HG03060 (cell line): ENCODE measurements at regions not wholly inside any gene's neighbourhood (a gene's known extent, or its start where the extent isn't known, plus 50 kb on each side); places are given as distances from the start of the nearest gene placed in this dataset.

ENCODE experiments used
- ATAC-seq: cut with Tn5 transposase; IDR thresholded peaks from one replicate; pipeline ENCODE4 v1.9.1; 2021; ENCODE audit warnings: low read depth, moderate number of reproducible peaks; ENCODE audit not compliant: unreplicated experiment

DNA sequence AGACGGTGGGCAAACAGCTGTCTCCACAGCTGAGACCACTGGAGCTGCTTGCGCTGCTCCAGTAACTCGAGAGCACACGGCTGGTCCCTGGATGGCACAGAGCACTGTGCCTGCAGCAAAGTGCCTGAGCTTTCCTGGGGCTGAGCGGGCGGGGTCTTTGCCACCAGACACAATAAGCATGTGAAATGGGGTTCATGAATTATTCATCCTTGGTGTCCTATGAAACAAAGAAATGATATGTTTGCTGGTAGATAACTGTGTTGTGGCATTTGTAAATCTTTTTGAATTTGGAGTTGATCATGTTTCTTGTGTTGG is 151.7 kb upstream of the MPDZ start:
- ATAC-seq = no peak

DNA sequence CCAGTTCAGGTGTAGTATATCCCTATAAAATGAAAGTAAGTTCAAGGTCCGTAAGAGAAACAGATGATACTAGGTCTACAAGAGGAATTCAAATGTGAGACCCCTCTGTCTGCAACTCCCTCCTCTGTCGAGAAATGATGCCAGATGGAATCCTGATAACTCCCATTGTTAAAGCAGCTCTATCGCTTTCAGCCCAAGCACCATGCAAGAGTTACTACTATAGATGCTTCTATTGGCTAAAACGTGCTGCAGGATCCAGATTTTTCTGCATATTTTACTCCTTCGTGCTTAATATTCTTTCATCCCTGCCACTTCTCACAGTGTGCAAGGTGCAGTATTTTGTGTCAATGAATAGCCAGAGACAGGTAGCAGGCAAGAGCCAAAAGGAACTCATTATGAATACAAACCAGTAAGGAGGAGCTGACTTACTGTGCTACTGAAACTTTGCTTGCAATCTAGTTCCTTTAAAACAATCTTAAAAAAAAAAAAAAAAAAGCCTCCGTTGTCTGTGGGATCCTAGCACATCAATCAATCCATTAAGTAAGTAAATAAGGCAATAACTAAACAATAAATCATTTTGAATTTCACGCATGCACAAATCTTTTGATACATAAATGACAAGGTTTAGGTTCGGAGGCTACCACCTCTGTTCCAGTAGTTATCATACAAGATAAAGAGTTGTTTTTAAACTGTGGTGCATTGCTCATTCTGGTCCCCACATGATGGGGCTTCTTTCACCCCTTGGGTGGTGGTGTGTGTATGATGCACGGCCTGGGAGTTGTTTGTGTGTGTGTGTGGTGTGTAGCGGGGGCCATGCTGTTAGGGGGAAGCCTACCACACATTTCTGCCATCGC is 151.1 kb upstream of the MPDZ start:
- ATAC-seq = no peak

DNA sequence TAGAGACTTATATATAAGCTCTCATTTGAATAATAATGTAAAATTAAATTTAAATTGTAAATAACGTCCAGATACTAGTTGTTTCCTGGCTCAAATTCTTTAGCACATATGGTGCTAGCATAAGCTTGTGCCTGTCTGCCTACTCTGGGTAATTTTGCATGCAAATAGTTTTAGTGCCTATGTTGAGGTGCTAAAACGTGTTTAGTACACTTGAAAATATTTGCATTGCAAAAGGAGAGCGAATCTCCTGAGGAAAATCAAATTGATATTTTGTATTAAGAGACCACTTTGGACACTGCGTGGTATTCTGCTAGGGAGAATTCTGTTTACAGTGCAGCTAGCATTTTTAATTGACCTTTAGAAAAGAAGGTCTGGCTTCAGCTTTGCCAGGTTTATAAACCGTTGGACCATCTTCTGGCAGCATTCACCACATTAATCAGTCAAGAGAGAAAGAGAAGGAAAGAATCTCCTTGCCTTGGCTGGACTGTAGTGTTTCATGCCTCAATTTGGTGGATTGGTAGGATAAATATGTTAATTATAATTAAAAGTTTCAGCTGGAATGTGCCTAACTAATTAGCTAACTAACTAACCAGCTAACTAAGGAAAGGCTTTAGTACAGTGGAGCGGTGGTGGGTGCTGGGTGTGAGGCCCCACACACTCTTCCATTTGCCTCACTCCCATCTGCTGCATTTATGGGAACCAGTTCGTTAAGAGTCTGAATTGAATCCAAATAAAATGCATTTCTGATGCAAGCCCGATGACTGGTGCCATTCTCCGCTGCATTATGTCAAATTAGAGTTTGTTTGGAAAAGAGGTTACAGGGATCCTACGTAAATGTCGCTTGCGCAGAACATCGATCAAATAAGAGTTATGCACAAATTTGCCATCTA is 150.1 kb upstream of the MPDZ start:
- no peak for ATAC-seq

DNA sequence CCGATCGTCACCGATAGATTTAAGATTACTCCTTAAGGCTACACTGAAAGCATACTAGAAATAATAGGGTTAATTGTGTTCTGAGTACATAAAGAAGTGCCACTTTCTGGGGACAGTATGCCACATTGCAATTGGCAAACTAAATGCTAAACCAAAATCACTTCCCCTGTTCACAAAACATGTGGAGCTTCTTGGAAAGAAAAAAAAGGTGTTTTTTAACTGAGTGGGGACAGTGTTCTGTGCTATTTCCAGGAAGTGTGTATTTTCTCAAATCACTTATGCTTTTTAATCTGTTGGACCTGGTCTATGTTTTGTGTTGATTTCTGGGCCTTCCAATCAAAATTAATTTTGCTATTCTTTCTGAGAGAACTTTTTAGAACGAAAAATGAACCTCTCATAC is 149.3 kb upstream of the MPDZ start:
- no peak for ATAC-seq

DNA sequence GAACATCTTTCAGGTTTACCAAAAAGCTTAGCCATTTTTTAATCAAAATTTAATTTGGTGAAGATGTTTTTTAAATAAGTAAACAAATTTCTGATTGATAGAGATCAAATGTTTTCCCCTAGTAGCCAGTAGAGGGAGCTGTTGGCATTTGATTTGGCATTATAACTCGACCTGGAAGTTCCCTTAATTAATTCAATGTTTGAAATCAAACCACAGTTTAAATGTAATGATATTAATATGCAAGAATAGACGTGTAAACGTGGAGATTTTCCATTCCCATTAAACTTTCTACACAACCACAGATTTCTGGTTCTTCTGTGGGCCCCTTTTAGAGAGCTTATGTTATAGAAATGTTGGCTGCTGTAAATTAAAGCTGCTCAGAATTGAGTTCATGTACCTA is 148.1 kb upstream of the MPDZ start:
- ATAC-seq = no peak

DNA sequence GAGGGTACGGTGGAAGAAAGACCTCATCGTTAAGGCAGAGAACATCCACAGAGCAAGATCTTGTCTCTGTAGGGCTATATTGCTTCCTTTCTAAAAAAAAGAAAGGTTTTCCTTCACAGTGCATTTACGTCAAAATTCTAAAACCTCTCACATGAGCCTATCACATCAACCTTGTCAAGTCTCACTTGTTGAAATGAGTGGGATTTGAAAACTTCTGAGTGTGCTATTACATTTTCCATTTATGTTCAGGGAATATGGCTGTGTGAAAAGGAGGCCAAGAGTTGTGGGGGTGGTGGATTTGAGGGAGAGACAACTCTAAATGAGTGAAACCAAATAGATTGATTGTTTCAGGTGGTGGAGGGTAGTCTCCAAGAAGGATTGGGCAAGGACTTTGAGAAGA is 147.1 kb upstream of the MPDZ start:
- ATAC-seq = no peak

DNA sequence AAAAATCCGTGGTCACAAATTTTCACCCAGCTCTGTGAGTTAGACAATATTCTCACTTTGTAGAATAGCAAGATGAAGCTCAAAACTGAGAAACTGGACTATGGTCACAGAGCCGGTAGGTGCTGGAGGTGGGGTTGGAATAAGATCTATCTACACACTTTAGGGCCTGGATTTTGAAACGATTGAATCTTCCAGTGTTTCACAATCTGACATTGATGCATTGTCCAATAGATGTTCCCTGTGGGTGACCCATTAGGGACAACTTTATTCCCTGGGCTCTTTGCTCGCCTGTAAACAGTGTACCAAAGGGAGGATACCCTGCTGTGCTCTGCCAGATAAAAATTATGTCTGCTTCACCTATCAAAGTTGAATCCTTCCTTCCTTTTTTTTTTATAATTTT is 145.4 kb upstream of the MPDZ start:
- ATAC-seq = no peak

DNA sequence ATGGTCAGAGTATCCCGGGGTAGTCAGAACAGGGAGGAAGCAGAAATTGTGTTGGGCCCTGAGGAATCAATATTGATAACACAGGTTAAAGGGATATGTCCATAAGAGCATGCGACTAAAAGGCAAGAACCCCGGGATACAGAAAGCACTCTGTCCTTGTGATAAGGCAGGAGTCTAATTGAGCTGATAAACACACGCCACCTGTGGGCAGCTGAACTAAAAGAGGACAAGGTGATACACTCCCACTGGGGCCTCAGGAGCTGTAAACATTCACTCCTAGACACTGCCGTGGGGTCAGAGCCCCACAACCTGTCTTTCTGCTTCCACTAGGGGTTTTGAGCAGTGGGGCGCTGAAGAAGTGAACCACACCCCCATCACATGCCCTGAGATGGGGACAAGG is 144.7 kb upstream of the MPDZ start:
- ATAC-seq = no peak

DNA sequence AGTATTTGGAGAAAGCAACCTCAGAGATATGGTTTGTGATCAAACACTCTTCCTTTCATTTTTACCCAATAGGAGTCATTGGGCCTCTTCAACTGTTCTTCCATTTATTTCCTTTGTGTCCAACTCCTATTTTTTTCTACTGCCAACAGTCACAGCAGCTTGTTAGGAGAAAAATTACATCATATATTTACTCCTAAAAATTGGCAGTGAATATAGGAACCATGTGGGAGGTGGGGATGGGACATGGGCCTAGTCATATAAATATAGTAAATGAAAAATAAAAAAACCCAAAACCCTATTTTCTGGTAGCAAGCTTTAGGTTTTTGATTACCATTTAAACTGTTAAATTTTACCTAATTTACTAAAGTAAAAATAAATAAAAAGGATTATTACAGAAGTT is 134.9 kb upstream of the MPDZ start:
- no peak for ATAC-seq

DNA sequence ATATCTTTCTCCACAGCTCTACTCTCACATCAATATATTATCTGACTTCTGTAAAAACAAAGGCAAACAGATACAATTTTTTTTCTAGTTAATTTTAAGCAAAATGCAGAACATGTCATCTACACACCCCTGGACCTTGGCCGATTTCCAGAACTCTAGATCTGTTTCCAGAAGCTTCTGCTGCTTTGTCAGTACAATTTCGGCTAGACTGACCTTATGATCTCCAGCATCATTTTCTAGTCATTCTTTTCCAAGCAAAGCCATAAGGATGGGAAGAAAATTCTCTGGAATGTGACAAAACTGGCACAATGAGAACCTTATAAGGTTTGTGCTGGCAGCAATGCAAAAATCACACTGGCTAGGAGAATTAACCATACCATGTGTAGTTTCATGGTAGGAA is 132.8 kb upstream of the MPDZ start:
- ATAC-seq = no peak

DNA sequence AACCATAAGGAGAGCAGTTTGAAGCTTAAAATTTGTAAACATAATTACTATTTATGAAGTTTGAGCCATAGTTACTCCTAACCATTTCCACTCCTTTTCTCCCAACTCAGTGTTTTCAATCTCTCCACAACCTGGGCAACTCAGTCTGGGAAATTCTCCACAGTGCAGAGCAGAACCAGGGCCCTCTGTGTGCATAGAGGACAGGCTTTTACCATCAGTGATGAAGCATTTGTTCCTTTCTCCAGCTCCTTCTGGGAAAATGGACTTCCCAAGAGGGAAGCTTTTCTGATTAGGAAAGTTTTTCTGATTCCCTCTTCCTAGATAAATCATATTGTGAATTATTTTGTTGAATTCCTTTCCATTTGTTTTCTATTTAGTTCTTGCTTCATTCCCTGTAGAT is 132.3 kb upstream of the MPDZ start:
- no peak for ATAC-seq

DNA sequence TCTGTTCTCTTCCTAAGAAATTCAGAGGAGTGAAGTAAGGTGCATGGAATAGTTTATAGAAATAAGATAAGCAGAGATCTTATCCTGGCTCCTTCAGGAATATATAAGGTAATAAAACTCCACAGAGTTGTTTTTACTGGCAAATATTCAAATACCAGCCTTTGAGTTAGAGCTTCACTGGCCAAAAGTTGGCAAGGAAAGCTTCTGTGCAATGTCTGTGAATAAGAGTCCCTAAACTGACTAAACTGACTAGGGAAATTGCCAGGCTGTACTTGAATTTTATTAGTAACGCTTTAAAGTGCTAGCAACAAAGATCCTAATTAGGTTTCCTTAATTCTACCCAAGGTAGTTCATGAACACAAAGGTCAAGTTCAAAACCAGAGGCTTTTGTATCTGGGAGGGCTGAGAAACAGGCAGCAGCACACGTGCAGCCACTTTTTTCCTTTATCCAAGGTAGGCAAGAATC is 131.1 kb upstream of the MPDZ start:
- no peak for ATAC-seq

DNA sequence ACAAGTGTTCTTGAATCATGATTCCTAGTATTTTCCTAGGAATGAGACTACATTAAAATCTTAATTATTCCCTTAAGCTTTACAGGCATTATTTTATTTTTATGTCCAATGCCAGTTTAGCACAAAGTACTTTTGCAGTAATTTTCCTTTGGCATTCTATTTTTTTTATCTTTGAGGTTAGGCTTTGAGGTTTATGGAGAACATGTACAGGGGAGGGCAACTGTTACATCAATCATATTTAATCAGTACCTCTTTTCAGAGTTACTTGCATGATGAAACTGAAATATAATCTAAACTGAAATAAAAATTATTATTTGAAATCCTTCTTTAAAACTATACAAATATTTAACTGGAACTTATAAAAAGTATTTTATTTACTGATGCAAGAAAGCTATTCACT is 118.2 kb upstream of the MPDZ start:
- no peak for ATAC-seq

DNA sequence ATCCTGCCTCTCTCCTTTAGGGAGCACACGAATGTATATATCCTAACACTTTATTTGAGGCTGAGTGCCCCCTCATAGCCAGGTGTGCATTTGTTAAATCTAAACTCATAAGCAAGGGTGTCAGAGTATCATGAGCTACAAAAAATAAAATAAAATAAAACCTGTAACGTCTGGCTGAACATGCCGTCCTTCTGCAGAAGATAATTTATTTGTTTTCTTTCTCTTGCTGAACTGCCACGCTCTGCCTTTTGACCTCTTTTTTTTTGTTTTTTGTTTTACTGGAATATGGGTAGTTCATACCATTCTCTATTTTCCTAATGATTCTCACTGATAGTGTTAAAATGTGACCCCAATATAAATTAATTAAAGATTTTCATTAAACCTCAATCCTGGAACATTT is 117.7 kb upstream of the MPDZ start:
- ATAC-seq = no peak

DNA sequence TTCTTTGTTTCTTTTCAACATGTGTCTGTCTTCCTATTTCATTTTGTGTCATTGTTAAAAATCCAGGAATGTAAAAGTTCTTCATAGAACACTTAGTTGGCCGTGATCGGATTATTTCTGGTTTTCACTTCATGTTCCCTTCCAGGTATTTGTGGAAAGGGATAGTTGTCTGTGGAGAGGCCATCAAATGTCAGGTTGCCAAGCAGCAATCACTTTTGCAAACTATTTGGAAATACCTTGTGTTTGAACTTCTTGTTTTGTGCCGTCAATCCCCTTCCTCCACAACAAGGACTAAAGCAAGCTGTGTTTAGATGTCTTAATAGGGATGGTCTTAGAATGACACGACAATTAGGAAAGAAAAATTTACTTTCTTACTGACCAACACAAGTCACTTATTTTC is 116.9 kb upstream of the MPDZ start:
- no peak for ATAC-seq

DNA sequence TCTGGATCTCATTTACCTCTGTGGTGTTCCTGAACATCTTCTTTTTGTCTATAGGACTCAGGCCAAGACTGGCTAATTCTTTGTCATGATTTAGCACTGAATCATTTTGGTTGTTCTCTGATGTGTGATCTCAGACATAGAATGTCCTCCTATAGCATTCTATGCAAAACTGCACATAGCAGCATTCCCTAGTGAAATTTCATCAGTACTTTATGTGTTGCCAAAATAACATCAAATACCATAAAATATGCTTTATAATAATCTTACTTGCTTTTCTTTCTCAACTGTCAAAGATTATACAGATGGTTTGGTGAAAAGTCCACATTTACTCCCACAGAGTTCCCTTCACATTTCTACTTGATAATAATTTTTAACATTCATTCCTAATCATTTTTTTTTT is 115.7 kb upstream of the MPDZ start:
- no peak for ATAC-seq

DNA sequence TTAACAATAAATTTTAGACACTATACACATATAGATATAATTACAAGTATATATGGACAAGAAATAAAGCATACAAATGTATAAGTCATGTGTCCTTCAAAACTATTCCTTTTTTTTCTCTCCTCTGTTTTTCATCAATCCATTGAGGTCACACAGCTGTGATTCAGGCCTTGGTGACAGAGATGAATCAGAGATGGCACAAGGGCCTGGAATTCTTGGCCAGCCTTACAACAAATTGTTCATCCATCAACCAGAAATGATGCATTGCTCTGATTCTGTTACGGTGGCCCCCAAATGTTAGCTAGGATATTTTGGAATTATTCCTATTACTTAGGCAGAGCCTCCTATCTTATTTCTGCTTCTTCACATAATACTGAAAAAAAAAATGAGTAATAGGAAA is 108.7 kb upstream of the MPDZ start:
- ATAC-seq = no peak

DNA sequence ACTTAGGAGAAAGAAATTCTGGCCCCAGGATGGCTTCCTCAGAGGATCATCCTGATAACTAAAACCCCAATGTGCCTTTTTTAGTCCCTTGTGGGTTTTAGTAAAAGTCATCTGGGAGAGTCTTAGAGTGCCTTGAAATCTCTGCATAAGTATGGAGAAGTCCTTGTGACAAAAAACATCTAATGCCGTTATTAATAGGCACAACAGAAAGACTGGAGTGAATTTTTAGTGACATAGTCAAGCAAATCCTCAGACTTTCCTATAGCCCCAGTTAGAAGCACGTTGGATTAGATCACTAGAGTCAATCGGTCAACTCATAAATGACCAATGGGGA is 108.2 kb upstream of the MPDZ start:
- ATAC-seq = no peak

DNA sequence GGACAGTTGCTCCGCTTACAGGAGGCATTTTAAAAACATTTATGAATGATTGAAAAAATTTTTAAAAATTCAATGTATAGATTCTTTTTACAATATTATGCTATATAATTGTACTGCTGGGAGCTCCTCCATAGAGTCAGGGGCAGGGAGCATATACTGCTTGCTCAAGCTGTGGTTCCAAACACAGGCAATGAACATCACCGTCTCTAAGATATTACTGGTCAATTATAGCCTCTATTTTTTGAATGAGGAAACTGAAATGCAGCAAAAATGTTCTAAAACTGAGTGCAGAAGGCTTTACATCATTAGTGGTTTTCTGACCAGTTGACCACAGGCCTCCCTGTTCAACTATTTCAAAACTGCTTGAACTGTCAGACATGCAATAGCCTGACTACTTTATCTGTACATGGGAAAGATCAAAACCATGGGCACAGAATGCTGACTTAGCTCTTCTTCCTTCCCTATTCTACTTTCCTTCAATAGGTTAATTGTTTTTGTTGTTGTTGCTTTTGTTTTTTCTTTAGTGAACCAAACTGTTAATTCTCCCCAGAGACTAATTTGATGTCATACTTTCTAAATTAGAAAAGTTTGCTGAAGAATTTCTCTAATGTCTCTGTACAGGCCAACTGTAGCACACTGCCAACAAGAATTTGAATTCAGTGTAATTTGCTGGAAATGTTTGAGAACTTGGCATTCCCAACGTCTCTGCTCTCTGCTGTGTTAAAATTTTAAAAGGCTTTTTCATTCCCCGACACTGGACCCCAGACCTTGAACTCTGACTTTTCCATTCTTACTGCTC is 107.6 kb upstream of the MPDZ start:
- ATAC-seq = no peak

DNA sequence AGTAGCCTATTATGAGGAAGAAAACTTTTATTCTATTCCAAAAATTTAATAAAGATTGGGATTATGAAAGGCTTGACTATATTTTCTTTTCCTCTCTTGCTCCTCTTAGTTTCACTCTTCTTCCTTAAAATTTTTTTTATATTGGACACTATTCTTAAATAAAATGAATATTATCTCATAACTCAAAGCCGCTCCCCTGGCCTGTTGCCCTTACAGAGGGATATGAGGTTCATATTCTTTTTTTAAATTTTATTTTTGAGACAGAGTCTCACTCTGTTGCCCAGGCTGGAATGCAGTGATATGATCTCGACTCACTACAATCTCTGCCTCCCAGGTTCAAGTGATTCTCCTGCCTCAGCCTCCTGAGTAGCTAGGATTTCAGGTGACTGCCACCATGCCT is 106.8 kb upstream of the MPDZ start:
- no peak for ATAC-seq

DNA sequence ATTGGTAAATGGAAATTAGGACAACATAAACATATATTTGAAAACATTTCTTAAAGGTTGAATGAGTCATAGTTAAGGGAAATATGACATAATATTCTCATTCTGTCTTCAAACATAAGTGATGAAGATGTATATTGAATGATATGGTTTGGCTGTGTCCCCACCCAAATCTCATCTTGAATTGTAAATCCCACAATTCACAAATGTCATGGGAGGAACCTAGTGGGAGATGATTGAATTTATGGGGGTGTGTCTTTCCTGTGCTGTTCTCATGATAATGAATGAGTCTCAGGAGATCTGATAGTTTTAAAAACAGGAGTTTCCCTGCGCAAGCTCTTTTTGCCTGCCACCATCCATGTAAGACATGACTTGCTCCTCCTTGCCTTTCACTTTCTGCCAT is 104.4 kb upstream of the MPDZ start:
- no peak for ATAC-seq
